Ishikawa (cell line): ENCODE measurements at regions not wholly inside any gene's neighbourhood (a gene's known extent, or its start where the extent isn't known, plus 50 kb on each side); places are given as distances from the start of the nearest gene placed in this dataset.
A peak's percentile ranks its signal among the peaks of the same experiment; 100 is the strongest.

Source experiments
- CEBPB ChIP-seq: IDR thresholded peaks from 2 replicates; pipeline ENCODE4 v1.6.1; 2012
- CREB1 ChIP-seq: IDR thresholded peaks from 2 replicates; pipeline ENCODE4 v1.6.1; 2012; ENCODE audit warnings: low read depth
- EGR1 ChIP-seq: IDR thresholded peaks from 2 replicates; pipeline ENCODE4 v1.6.1; 2012
- EP300 ChIP-seq: IDR thresholded peaks from 2 replicates; pipeline ENCODE4 v1.6.1; 2012; ENCODE audit warnings: borderline replicate concordance
- FOXM1 ChIP-seq: IDR thresholded peaks from 2 replicates; pipeline ENCODE4 v1.6.1; 2012; ENCODE audit warnings: low read depth, borderline replicate concordance
- MAX ChIP-seq: IDR thresholded peaks from 2 replicates; pipeline ENCODE4 v1.6.1; 2012
- NFIC ChIP-seq: IDR thresholded peaks from 2 replicates; pipeline ENCODE4 v1.6.1; 2012
- RAD21 ChIP-seq: IDR thresholded peaks from 2 replicates; pipeline ENCODE4 v1.6.1; 2012; ENCODE audit warnings: low read depth
- REST ChIP-seq: IDR thresholded peaks from 2 replicates; pipeline ENCODE4 v1.6.1; 2012; ENCODE audit warnings: low read depth, mild to moderate bottlenecking
- TAF1 ChIP-seq: IDR thresholded peaks from 2 replicates; pipeline ENCODE4 v1.6.1; 2012; ENCODE audit warnings: low read depth, mild to moderate bottlenecking
- TCF12 ChIP-seq: IDR thresholded peaks from 2 replicates; pipeline ENCODE4 v1.6.1; 2012; ENCODE audit warnings: low read depth
- TEAD4 ChIP-seq: IDR thresholded peaks from 2 replicates; pipeline ENCODE4 v1.6.1; 2012
- USF1 ChIP-seq: IDR thresholded peaks from 2 replicates; pipeline ENCODE4 v1.6.1; 2012
- YY1 ChIP-seq: IDR thresholded peaks from 2 replicates; pipeline ENCODE4 v1.6.1; 2012; ENCODE audit warnings: low read depth
- ZBTB7A ChIP-seq: IDR thresholded peaks from 2 replicates; pipeline ENCODE4 v1.6.1; 2012; ENCODE audit warnings: low read depth

GRCh38 chr10:130935897-130936550 lies 375.5 kb downstream of the TCERG1L start:
- TF ChIP-seq RAD21 (no peak), CEBPB (no peak), ZBTB7A (no peak), EP300 (no peak), USF1 (0 out of 2 replicates have a peak, but pooled peaks have one; percentile 14), EGR1 (no peak)

GRCh38 chr10:130936851-130937250 lies 374.7 kb downstream of the TCERG1L start:
- TF ChIP-seq RAD21 (no peak), FOXM1 (no peak), REST (no peak), MAX (no peak), NFIC (no peak), TEAD4 (no peak), EP300 (no peak), USF1 (no peak), YY1 (no peak), CEBPB (no peak), EGR1 (no peak)

GRCh38 chr10:130938051-130938450 lies 373.5 kb downstream of the TCERG1L start:
- no peak for TF ChIP-seq YY1
- TF ChIP-seq TEAD4: no peak
- TF ChIP-seq ZBTB7A: no peak
- no peak for TF ChIP-seq NFIC
- TF ChIP-seq EGR1: no peak
- TF ChIP-seq RAD21: no peak
- no peak for TF ChIP-seq TAF1
- TF ChIP-seq CEBPB: no peak
- TF ChIP-seq FOXM1: no peak
- no peak for TF ChIP-seq MAX
- TF ChIP-seq EP300: no peak
- no peak for TF ChIP-seq REST
- TF ChIP-seq USF1: no peak
- TF ChIP-seq TCF12: no peak

- TF ChIP-seq FOXM1 (no peak), USF1 (no peak), TEAD4 (no peak), NFIC (no peak), ZBTB7A (no peak), CEBPB (no peak), YY1 (no peak), EP300 (no peak)
These were observed 369.6 kb downstream of the TCERG1L start for GRCh38 chr10:130941886-130942285.

- TF ChIP-seq REST: no peak
- no peak for TF ChIP-seq TAF1
- TF ChIP-seq TCF12: no peak
- TF ChIP-seq FOXM1: no peak
- no peak for TF ChIP-seq CREB1
- TF ChIP-seq CEBPB: no peak
- no peak for TF ChIP-seq ZBTB7A
- no peak for TF ChIP-seq NFIC
- no peak for TF ChIP-seq YY1
- TF ChIP-seq RAD21: no peak
- TF ChIP-seq USF1: no peak
- no peak for TF ChIP-seq TEAD4
- no peak for TF ChIP-seq MAX
- TF ChIP-seq EP300: no peak
- TF ChIP-seq EGR1: no peak
These were observed 359.4 kb downstream of the TCERG1L start for GRCh38 chr10:130952086-130952485.
